HG02588 (cell line): ENCODE measurements at regions not wholly inside any gene's neighbourhood (a gene's known extent, or its start where the extent isn't known, plus 50 kb on each side); places are given as distances from the start of the nearest gene placed in this dataset.
A peak's percentile ranks its signal among the peaks of the same experiment; 100 is the strongest.
"Not testable (repeated sequence)": the region's sequence is repeated elsewhere in the genome, so short reads cannot be mapped to it uniquely, and the experiment has no call there.

ENCODE experiments used
- ATAC-seq: cut with Tn5 transposase; IDR thresholded peaks from one replicate; pipeline ENCODE4 v1.9.1; 2021; ENCODE audit warnings: mild to moderate bottlenecking, moderate library complexity; ENCODE audit not compliant: unreplicated experiment

- no peak for ATAC-seq
These were observed 165.8 kb downstream of the RPIA start for GRCh38 chr2:88857274-88857741.

- peak; percentile 26 for ATAC-seq
These were observed 166.5 kb downstream of the RPIA start for GRCh38 chr2:88857951-88858411.

GRCh38 chr2:88859461-88859860 is 168.0 kb downstream of the RPIA start:
- ATAC-seq = no peak

GRCh38 chr2:88860421-88861075 is 169.1 kb downstream of the RPIA start:
- ATAC-seq = no peak

GRCh38 chr2:88865801-88866371 is 174.4 kb downstream of the RPIA start:
- no peak for ATAC-seq

- ATAC-seq = no peak
These were observed 175.3 kb downstream of the RPIA start for GRCh38 chr2:88866756-88867155.

GRCh38 chr2:88868861-88869260 is 177.4 kb downstream of the RPIA start:
- ATAC-seq = no peak

GRCh38 chr2:88870267-88870839 is 178.9 kb downstream of the RPIA start:
- ATAC-seq = no peak

- no peak for ATAC-seq
These were observed 179.9 kb downstream of the RPIA start for GRCh38 chr2:88871336-88871735.

- ATAC-seq = no peak
These were observed 182.1 kb downstream of the RPIA start for GRCh38 chr2:88873620-88874019.

GRCh38 chr2:88874063-88874657 is 182.7 kb downstream of the RPIA start:
- no peak for ATAC-seq

- ATAC-seq = no peak
These were observed 184.3 kb downstream of the RPIA start for GRCh38 chr2:88875736-88876135.

GRCh38 chr2:88880441-88880953 is 189.0 kb downstream of the RPIA start:
- ATAC-seq = no peak

GRCh38 chr2:88885275-88885674 is 193.8 kb downstream of the RPIA start:
- ATAC-seq = no peak

- no peak for ATAC-seq
These were observed 194.4 kb downstream of the RPIA start for GRCh38 chr2:88885679-88886416.

- ATAC-seq = not testable (repeated sequence)
These were observed 196.0 kb downstream of the RPIA start for GRCh38 chr2:88887466-88887865.

GRCh38 chr2:88892207-88892606 is 200.7 kb downstream of the RPIA start:
- no peak for ATAC-seq

GRCh38 chr2:88892788-88893187 is 201.3 kb downstream of the RPIA start:
- no peak for ATAC-seq

GRCh38 chr2:88896971-88897370 is 205.5 kb downstream of the RPIA start:
- no peak for ATAC-seq

- ATAC-seq = no peak
These were observed 206.2 kb downstream of the RPIA start for GRCh38 chr2:88897715-88898114.

GRCh38 chr2:88903749-88904353 is 212.4 kb downstream of the RPIA start:
- no peak for ATAC-seq
